IMR-90 (cell line): ENCODE measurements at regions not wholly inside any gene's neighbourhood (a gene's known extent, or its start where the extent isn't known, plus 50 kb on each side); places are given as distances from the start of the nearest gene placed in this dataset.

Experiments used
- CTCF ChIP-seq: conservative IDR thresholded peaks from 2 replicates; pipeline ENCODE4 v1.5.1; 2012; ENCODE audit warnings: mild to moderate bottlenecking, low read depth, low read length, improper control_type of control experiment
- MXI1 ChIP-seq: IDR thresholded peaks from 2 replicates; pipeline ENCODE4 v1.6.1; 2012; ENCODE audit warnings: low read depth, mild to moderate bottlenecking, low read length, moderate library complexity, borderline replicate concordance
- POLR2A ChIP-seq: IDR thresholded peaks from 2 replicates; pipeline ENCODE4 v1.6.1; 2012; ENCODE audit warnings: mild to moderate bottlenecking, low read depth, low read length
- RAD21 ChIP-seq: IDR thresholded peaks from 2 replicates; pipeline ENCODE4 v1.6.1; 2012; ENCODE audit warnings: low read length, improper control_type of control experiment
- USF2 ChIP-seq: fragments of 150-350 bp; IDR thresholded peaks from 2 replicates; pipeline ENCODE4 v1.6.1; 2017; ENCODE audit warnings: mild to moderate bottlenecking, antibody characterized with exemption, low read length, low read depth

DNA sequence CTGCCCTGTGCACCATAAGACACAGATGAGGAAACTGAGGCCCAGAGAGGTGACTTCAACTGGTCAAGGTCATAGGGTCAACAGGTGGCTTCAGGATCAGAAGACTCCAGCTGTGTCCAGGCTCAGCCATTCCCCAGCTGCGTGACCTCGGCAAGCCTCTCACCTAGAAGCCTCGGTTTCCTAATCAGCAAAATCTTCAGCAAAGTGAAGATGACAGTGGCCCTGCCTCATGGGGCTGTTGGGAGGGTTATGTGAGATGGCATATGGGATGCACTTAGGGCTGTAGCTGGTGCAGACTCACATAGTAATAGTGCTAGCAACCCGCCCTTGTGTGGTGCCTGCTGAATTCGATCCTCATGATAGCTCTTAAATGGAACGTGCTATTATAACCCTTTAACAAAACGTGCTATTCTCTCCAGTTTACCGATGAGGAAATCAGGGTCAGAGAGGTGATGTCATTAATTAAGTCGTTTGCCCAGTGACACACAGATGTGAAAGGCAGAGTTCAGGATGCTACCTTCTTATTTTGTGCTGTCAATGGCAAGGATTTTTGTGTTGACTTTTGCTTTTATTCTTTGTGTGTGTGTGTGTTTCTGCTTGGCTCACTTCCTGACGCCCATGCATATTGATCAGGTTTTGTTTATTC, 472.9 kb downstream of the MATN1 start:
- no peak for TF ChIP-seq MXI1
- no peak for TF ChIP-seq RAD21
- TF ChIP-seq USF2, result no peak
- TF ChIP-seq CTCF, result no peak
- no peak for TF ChIP-seq POLR2A
